IPS DF 19.7 (cell line): ENCODE measurements at regions not wholly inside any gene's neighbourhood (a gene's known extent, or its start where the extent isn't known, plus 50 kb on each side); places are given as distances from the start of the nearest gene placed in this dataset.
"Not testable (repeated sequence)": the region's sequence is repeated elsewhere in the genome, so short reads cannot be mapped to it uniquely, and the experiment has no call there.

Experiments used
- DNase-seq: peaks from one replicate; pipeline ENCODE4 v3.0.0-alpha.2; 2013; ENCODE audit warnings: low read depth, low spot score

DNA sequence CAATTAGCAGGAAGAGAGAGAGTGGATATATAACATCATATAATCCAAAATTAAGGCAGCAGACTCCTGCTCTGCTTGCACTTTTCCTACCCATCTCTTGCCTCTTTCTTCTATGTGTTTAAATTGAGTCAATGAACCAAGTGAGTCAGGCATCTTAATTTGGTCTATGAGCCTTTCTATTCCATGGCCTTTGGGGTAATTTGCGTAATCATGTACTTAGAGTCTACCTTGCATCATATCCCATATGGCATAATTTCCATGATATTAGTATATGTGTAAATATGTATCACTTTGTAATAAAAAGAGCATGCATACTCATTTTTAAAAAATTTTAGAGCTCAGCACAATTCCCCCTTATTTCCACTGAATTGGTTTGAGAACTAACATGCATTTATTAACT, 555.2 kb downstream of the STK39 start:
- DNase-seq = no peak

DNA sequence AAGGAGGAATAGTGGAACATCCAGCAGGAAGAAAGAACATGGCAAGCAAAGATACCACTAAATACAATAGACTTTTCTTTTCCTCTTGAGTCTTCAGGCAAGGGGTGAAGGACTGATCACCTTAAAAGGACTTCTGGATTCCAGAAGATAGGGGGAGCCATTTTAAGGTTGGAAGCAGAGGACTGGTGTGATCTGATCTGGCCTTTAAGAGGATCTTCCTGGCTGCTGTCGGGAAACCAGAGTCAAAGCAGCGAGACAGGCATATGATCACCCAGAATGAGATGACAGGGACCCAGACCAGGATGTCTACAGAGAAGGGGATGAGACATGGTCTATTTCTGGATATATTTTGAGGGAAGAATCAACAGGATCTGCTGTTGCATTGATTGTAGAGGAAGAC, 558.0 kb downstream of the STK39 start:
- DNase-seq = peak; percentile 80

DNA sequence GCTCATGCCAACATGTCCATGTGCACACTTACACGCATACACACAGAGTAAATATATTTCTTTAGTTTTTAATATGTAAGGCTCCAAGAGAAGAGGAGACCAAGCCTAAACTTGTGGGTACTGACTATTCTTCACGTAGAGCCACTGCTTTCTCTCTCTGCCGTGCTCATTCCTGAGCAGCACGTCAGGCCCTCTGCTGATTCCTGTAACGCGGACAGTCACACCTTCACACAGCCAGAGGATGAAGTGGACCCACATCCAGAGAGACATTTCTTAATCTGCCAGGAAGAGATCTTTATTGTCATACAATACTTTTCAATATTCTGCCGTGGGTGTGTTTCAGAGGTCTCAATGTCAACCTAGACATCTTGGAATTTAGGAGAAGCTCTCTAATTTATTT, 560.7 kb downstream of the STK39 start:
- no peak for DNase-seq

DNA sequence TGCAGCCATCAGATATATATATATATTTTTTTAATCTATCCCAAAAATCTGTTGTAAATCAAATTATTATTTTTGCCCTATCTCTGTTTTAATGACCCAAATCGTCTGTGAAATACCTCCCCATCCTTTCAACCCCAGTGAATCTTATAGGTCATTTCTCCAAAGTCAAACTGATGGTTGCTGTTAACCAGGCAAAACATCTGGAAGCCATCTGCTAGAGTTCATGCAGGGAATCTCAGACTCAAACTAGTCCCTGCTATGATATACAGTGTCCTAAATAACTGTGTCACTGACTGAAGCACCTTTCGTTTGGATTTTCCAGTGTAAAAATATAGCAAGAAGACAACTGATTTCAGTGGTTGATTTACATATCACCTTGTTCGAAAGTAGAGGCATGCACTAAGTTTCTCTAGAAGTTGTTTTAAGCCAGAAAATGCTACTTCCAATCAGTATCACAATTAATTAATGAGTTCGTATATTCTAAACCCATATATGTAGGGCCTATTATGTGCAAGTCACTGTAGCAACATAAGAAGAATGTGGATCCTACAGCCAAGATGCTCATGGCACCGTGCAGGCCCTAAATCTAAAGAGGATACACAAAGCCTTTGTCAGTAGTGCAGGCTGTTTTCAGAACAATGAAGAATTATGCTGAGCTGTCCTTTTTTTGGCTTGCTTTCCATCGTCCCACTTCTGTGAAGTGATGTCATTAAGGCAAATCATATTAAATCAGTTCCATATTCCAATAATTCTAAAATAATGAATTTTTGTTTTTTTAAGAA, 566.0 kb downstream of the STK39 start:
- DNase-seq = no peak

DNA sequence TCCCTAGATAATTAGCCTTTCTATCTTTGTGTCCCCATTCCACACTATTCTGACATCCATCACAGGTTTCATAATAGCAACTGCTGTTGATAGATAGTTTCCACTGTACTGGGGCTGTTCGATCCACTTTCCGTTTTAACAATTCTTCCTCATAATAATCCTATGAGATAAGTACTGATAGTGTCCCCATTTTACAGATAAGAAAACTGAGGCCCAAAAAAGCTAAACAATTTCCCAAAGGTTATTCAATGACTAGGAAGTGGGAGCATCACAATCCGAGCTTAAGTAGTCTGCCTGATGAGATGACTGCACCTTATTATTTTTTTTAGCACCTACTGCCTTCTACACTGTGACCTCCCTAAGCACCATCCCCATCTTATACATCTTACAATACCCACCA, 569.2 kb downstream of the STK39 start:
- DNase-seq = no peak

DNA sequence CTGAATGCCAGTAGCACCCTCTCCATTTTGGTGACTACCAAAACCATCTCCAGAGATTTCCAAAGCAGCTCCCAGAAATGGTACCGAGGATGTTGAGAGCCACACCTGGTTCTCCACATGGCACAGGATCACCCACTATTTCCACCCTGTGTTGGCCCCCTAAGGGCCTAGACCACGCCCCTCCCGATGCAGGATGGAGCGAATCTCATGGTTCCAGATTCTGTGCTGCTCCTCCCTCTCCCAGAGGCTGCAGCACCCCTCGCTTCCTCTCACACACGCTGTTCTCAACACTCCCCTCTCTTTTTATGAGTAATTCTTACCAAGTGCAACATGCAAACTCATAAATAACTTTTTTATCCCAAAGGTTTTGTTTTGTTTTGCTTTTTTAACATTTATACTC, 571.5 kb downstream of the STK39 start:
- no peak for DNase-seq

DNA sequence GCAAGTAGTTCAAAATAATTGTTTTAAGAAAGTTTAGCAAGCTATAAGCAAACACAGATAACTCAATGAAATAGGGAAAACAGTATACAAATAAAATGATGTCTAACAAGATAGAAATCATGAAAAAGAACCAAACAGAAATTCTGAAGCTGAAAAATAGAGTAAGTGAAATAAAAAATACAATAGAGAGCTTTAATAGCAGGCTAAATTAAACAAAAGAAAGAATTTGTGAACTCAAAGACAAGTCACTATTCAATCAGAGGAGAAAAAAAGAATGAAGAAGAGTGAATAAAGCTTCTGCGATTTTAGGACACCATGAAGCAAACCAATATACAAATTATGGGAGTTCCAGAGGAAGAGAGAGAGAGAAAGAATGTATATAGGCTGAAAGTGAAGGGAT, 576.8 kb downstream of the STK39 start:
- no peak for DNase-seq

DNA sequence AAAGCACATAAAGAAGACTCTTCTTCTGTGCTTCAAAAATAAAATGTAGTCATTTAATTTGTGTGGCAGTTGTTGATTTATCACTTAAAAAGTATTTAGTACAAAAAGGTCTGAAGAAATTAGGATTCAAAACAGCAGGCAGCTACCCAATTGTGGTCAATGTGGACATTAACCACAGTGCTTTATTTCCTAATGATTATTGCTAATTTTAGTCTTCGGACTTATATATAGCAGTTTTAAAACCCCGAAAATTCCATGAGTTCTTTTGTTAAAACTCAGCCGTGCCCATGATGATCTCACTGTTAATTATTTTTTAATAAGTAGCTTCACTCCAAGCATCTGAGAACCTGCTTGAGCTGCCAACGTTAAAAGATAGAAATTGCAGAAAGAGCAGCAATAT, 594.3 kb downstream of the STK39 start:
- no peak for DNase-seq

DNA sequence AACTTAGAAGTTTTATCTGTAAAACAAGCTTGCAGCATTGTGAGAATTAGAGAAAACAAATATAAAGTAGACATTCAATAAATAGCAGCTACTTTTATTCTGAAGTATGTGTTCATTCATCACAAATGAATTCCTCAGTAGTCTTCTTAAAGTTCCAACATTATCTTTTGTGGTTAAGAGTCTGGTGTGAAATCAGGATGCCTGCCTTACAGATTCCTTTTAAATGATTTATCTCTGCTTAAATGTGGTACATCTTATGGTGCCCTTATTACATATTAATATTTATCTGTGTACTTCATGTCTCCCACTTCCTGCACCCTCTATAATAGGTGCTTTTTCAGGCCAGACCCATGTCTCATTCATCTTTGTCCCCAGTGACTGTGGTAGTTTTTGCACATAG, 595.0 kb downstream of the STK39 start:
- no peak for DNase-seq

DNA sequence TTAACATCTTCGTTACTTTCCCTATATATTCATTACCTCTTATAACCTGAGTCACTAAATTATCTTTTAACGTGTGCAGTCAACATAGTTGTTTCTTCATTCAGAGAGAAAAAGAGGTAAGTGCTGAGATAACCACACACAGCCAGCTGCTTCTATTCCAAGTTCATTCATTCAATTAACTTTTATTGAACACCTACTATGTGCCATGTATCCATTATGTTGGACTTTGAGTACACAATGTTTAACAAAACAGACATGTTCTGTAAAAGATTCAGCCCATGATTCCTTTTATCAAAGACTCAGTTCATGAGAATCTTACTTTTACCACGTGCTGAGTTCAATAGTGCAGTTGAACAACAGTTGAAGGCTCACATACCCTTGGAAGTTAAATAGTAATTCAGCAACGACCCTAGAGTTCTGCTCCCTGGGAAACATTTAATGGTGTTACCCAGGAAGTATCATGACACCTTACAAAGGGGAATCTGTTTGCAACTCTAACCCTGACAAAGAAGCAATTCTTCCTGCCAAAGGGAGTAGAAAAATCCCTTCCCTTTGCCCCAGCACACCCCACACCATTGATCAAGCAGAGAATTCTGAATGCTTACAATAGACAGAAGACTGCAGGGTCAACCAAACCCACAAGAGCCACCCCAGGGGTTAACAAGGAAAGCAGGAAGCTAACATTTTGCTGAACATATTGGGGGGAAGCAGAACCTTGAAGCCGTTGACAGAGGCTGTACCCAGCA, 595.8 kb downstream of the STK39 start:
- no peak for DNase-seq

DNA sequence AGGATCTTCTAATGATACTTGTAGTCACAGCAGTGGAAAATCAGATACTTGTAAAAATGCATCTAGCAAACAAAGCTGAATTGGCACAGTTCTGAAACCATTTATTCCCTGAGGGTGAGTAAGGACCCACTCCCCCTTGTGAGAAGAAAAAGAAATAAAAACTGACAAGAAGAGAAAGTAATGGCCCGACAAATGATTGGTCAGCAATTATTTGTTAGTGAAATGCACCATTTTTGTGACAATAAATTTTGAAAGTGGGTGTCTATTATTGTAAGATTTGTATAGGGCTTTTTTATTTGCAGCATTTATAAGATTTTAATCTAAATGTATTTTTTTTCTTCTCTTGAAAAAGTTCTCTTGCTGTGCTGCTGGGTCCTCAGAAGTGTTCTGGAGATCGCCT, 600.8 kb downstream of the STK39 start:
- no peak for DNase-seq

DNA sequence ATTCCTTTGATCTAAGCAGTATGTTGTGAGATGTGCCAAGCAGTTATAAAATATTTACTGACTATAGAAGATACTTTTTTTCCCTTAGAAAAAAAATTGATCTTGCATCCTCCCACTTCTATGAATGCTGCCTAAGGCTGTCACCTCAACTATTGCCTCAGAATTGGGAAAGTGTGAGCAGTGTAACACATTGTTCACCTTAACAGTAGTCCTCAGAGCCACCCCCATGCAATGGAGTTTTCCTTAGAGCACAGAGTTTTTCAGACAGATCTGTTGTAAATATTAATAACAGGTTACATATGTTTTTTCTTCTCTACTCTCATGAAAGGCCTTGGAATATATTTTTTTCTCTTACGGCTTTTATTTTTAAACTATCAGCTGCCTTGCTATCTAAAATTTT, 607.3 kb downstream of the STK39 start:
- no peak for DNase-seq

DNA sequence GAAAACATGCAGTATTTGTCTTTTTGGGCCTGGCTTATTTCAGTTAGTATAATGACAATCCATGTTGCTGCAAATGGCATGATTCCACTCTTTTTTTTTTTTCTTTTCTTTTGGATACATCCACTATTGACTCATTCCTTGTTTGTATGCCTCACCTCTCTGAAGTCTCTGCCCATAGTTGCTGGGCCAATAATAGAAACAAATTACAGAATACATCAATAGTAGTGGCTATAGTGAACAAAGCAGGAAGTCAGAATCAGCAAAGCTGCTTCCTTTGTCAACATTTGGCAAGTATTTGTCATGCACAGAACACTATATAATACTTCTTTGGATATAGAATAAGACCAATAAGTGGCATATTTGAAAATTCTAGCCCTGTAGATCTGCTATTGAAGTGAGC, 609.7 kb downstream of the STK39 start:
- no peak for DNase-seq

DNA sequence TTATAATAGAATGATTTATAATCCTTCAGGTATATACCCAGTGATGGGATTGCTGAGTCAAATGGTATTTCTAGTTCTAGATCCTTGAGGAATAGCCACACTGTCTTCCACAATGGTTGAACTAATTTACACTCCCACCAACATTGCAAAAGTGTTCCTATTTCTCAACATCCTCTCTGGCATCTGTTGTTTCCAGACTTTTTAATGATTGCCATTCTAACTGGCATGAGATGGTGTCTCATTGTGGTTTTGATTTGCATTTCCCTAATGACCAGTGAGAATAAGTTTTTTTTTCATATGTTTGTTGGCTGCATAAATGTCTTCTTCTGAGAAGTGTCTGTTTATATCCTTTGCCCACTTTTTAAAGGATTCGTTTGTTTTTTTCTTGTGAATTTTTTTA, 615.1 kb downstream of the STK39 start:
- not testable (repeated sequence) for DNase-seq

DNA sequence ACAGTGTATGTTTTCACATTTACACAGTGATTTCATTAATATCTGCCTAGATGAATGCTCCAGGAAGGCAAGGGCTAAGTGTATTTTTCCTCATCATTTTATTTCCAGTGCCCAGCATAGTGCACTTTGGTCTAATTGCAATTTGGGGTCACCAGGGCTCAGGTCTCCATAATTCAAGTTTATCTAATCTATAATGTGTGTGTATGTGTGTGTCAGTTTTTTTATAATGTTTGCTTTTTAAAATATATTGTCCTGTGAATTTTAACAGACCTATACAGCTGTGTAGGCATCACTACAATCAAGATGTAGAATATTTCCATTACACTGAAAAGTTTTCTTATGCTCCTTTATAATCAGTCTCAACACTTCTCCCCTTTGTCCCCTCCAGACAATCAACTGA, 620.4 kb downstream of the STK39 start:
- no peak for DNase-seq

DNA sequence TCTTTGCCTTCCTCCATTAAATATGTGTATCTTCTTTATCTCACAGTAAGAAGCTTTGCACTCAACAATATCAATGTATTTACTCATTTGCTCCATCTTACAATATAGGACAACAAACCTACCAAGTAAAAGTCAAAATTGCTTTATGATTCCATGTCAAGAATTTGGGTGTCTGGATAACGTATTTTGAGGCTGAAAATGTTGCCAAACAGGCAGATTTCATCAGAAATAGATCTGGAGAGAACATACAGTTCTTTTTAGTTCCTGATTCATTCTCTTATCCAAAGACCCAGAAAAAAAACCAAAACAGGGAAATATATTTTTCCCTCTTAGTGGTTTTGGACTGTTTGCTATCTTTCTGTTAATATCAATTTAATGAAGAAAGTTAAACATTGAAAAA, 621.1 kb downstream of the STK39 start:
- DNase-seq = no peak

DNA sequence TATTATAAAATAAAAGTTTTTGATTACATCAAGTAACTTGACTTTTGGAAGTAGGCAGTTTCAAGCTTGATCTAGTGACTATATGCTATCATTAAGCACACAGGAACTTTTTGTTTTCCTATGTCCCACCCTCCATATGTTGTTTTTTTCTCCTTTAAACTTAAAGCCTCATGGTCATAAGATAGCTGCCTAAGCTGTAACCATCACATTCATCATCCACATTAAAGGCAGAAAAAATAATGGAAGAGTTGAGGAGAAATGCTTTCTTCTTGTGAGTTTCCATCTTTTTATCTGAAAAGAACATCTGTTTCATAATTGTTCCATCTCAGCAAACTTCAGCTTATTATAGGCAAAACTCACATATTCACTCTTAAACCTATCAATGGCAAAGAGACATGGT, 630.4 kb downstream of the STK39 start:
- DNase-seq = no peak

DNA sequence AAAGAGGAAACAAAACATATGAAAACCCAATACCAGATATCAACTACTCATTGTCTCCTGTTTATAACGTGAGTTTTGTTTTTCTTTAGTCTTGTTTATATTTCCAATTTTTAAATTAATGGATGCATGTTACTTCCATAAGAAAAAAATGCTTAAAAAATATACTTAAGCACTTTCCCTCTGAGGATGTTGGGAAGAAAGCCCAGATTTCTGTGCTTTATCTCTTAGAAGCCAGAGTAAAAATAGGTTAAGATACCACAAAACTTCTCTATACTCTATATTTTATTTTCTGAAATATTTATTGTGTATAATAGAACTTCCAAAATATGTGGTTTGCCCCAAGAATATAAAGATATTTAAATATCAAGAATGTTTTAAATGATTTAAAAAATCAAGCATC, 633.9 kb downstream of the STK39 start:
- DNase-seq = no peak

DNA sequence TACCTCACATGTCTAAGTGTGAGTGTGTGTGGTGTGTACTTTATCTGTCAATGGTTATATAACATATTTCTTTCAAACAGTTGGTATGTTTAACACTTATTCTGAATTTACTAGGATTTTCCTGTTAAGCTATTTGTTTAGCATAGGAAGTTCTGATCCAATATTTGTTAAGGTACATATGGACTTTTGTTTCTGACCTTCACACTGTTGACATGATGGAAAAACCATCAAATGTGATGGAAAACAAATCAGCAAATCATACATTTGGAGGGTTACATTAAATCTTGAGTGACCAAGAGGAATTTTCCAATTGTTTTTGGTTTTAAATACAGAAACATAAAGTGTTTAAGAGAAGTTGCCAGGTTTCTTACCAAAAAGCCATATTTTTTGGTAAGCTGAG, 638.9 kb downstream of the STK39 start:
- no peak for DNase-seq

DNA sequence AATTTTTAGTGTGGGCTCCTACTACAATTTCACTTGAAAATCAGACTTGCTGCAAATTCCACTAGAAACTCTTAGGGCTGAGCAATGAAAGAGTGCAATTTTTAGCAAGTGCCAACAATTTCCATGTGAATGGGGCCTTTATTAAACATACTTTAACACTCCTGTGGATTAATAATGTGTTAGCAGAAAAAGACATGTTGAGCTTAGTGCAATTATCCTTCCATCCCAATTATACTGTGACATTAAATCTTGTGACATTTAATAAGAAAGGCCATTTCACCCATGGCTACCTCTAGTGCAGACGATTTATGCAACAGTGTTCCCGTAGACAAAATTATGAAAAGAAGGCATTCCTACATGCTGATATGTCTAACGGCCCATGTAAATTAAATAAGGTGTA, 639.7 kb downstream of the STK39 start:
- no peak for DNase-seq

DNA sequence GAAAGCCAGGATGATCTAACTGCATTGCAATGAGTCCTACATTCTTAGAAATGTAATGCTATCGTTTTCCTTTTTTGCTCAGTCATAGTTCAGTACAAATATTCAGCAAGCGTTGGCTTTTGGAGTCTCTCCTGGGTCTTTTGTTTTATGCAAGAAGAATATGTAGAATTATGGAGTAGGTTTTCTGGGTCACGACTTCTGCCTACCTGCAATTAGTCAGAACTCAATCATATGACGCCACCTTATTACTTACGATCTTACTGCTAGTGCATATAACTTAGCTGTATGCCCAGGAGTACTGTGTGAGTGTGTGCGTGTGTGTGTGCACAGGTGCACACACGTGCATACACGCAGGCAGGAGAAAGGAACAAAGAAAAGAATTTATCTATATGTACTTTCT, 640.2 kb downstream of the STK39 start:
- DNase-seq = no peak

DNA sequence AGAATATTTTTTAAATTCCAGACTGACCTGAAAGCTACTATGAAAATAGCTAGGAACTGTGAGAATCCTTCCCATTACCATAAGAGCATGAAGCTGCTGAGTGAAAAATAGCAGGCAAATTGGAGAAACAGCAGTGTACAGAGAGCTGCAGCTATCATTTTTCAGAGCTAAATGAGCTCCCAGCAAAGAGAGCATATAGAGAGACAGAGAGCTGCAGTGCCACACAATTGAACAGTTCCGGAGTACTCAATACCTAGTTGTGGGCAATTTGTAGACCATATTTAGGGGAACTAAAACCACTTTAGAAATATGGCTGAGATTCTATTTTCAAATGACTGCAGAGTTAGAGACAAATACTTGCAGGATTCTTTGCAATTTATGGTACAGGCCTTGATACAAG, 645.3 kb downstream of the STK39 start:
- DNase-seq = peak; percentile 69

DNA sequence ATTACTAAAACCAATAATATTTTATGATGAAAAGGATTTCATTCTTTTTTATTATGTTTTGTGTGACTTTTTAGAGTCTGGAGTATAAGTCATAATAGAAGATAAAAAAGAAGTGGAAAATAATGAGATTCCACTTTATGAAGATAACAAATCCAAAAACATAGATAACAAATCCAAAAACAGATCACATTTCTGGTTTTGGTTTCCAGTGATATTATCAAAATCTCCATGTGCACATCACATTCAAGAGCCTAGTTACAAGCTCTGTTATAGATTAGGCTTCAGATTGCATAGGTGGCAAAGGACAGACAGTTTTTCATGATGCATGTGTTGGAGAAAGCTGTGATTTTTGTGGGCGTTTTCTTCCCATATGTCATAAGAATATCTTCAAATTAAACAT, 648.2 kb downstream of the STK39 start:
- DNase-seq = no peak
